ENCODE measurements at regions not wholly inside any gene's neighbourhood (a gene's known extent, or its start where the extent isn't known, plus 50 kb on each side); places are given as distances from the start of the nearest gene placed in this dataset.

GRCh38 chr7:54960517-54960916, 58.3 kb upstream of the EGFR start:
- no peak for DNase-seq

GRCh38 chr7:54961391-54961790, 57.4 kb upstream of the EGFR start:
- DNase-seq, result no peak

- DNase-seq, result no peak
Observed at GRCh38 chr7:54963155-54963554, 55.7 kb upstream of the EGFR start.

- DNase-seq, result no peak
Observed at GRCh38 chr7:54964136-54964535, 54.7 kb upstream of the EGFR start.

- DNase-seq, result no peak
Observed at GRCh38 chr7:54967377-54967776, 51.4 kb upstream of the EGFR start.

GRCh38 chr7:54968018-54968417, 50.8 kb upstream of the EGFR start:
- DNase-seq, result no peak

Data from suppressor macrophage (primary cell).